Mammary epithelial cell (primary cell): ENCODE measurements at regions not wholly inside any gene's neighbourhood (a gene's known extent, or its start where the extent isn't known, plus 50 kb on each side); places are given as distances from the start of the nearest gene placed in this dataset.

ENCODE experiments used
- CTCF ChIP-seq, 2 donors: IDR thresholded peaks in 1 of 2; conservative IDR thresholded peaks in 1 of 2; 2 replicates each; pipeline ENCODE4 v1.5.1; 2011 to 2012; ENCODE audit warnings: inconsistent platforms in 2 of 2, low read length in 2 of 2, mild to moderate bottlenecking in 2 of 2, control low read depth in 1 of 2, low read depth in 1 of 2; ENCODE audit not compliant: insufficient read depth in 1 of 2; ENCODE audit errors: extremely low read depth in 1 of 2
- EZH2 ChIP-seq: IDR thresholded peaks from 2 replicates; pipeline ENCODE4 v1.6.1; 2012; ENCODE audit warnings: low read length, inconsistent platforms, borderline replicate concordance

- no peak for TF ChIP-seq EZH2
- no peak for TF ChIP-seq CTCF (conservative IDR thresholded peaks at IDR 0.05 in 1 of 2, IDR thresholded peaks at IDR 0.05 in 1 of 2; ENCODE audit: extremely low read depth in 1 of 2, insufficient read depth in 1 of 2, low read depth in 1 of 2, low read length in 2 of 2)
Measured at GRCh38 chr14:76643887-76644286, 117.4 kb upstream of the VASH1 start.
